PC-3 (cell line): ENCODE measurements at regions not wholly inside any gene's neighbourhood (a gene's known extent, or its start where the extent isn't known, plus 50 kb on each side); places are given as distances from the start of the nearest gene placed in this dataset.

ENCODE experiments used
- ATAC-seq: fragments of 200-7000 bp; cut with Tn5 transposase; 2 replicates; pipeline ENCODE4 v1.9.1; 2020; ENCODE audit warnings: mild to moderate bottlenecking, moderate library complexity
- BruUV-seq: library from RNA; stranded (reverse); fragments of 400-500 nt; replicated peaks from 2 replicates; lab custom pipeline; 2021; lab: Mats Ljungman, UMichigan
- CTCF ChIA-PET: fragments of 300-600 bp; sonication (Branson Sonifier 250); formaldehyde crosslinking; loops from one replicate; lab custom pipeline; 2022; ENCODE audit warnings: antibody characterized with exemption; lab: Charles Lee
- POLR2A ChIA-PET: fragments of 300-600 bp; sonication (Branson Sonifier 250); formaldehyde crosslinking; loops from one replicate; lab custom pipeline; 2022; ENCODE audit warnings: antibody characterized with exemption; ENCODE audit not compliant: unreplicated experiment; lab: Charles Lee
- DNase-seq: peaks from one replicate; pipeline ENCODE4 v3.0.0-alpha.2; 2015
- H2AFZ ChIP-seq: fragments of 300-600 bp; sonication (generic); 2 replicates; pipeline ENCODE4 v1.6.0; 2016; ENCODE audit warnings: antibody characterized with exemption, low read length
- H3F3A ChIP-seq: fragments of 300-600 bp; sonication (generic); one replicate; pipeline ENCODE4 v1.6.0; 2017; ENCODE audit warnings: antibody characterized with exemption, low read length, control low read depth, mild to moderate bottlenecking; ENCODE audit not compliant: unreplicated experiment
- H3K27ac ChIP-seq: fragments of 300-600 bp; sonication (generic); 2 replicates; pipeline ENCODE4 v1.5.1; 2016; ENCODE audit warnings: mild to moderate bottlenecking, low read length
- H3K27me3 ChIP-seq: fragments of 300-600 bp; sonication (generic); 2 replicates; pipeline ENCODE4 v1.6.1; 2016; ENCODE audit warnings: low read length, mixed read lengths
- H3K36me3 ChIP-seq: fragments of 300-600 bp; sonication (generic); 2 replicates; pipeline ENCODE4 v1.6.1; 2016; ENCODE audit warnings: low read depth, mixed run types, low read length, mixed read lengths
- H3K4me1 ChIP-seq: fragments of 300-600 bp; sonication (generic); 2 replicates; pipeline ENCODE4 v1.5.1; 2016; ENCODE audit warnings: low read length; ENCODE audit not compliant: insufficient read depth
- H3K4me2 ChIP-seq: fragments of 300-600 bp; sonication (generic); 2 replicates; pipeline ENCODE4 v1.6.0; 2016; ENCODE audit warnings: low read length
- H3K4me3 ChIP-seq: fragments of 300-600 bp; sonication (generic); 2 replicates; pipeline ENCODE4 v1.5.1; 2016; ENCODE audit warnings: mild to moderate bottlenecking, low read length, mixed read lengths
- H3K79me2 ChIP-seq: fragments of 300-600 bp; sonication (generic); 2 replicates; pipeline ENCODE4 v1.6.1; 2017; ENCODE audit warnings: low read length, mixed read lengths
- H3K9ac ChIP-seq: fragments of 300-600 bp; sonication (generic); 2 replicates; pipeline ENCODE4 v1.6.0; 2016; ENCODE audit warnings: mild to moderate bottlenecking, low read length
- H3K9me2 ChIP-seq: fragments of 300-600 bp; sonication (generic); replicated peaks from 2 replicates; pipeline ENCODE4 v1.6.1; 2016; ENCODE audit warnings: mixed run types, low read length, mixed read lengths
- H3K9me3 ChIP-seq: fragments of 300-600 bp; sonication (generic); 2 replicates; pipeline ENCODE4 v1.6.1; 2016; ENCODE audit warnings: low read length, mixed read lengths
- H4K20me1 ChIP-seq: fragments of 300-600 bp; sonication (generic); 2 replicates; pipeline ENCODE4 v1.6.1; 2016; ENCODE audit warnings: low read length, mixed read lengths
- CTCF ChIP-seq: fragments of 300-600 bp; sonication (generic); conservative IDR thresholded peaks from 2 replicates; pipeline ENCODE4 v1.5.1; 2017; ENCODE audit warnings: antibody characterized with exemption, low read depth, mild to moderate bottlenecking, low read length
- EZH2 ChIP-seq: fragments of 300-600 bp; sonication (generic); IDR thresholded peaks from one replicate; pipeline ENCODE4 v1.6.1; 2017; ENCODE audit warnings: antibody characterized with exemption, mild to moderate bottlenecking, low read length; ENCODE audit not compliant: unreplicated experiment
- EZH2phosphoT487 ChIP-seq: fragments of 300-600 bp; sonication (generic); IDR thresholded peaks from 2 replicates; pipeline ENCODE4 v1.6.1; 2018; ENCODE audit warnings: mild to moderate bottlenecking, antibody characterized with exemption, low read length, borderline replicate concordance
- intact Hi-C: fragments of 100-400 bp; cut with micrococcal nuclease; formaldehyde crosslinking; loops from 2 replicates; pipeline ENCODE4 v1.9.0; 2023

DNA sequence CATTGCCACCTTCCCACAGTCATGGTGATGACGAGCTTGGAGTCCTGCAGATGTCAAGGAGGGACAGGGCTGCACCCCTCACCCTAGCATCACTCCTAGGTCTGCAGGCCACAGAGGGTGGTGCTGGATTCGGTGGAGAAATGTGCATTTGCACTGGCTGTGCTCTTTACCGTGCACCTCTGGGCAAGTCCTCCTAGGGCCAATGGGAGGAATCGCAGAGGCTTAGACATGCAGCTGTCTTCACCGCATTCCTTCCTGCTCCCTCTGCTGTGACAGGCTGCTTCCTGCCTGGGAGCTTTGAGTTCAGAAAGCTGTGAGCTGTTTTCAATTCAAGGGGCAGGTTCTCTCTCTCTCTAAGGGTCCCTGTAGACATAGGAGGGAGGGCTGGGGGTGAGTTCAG is 85.1 kb downstream of the EDN3 start:
- H3K79me2 ChIP-seq: no peaks in the 10 kb centered on the region
- H3K9me2 ChIP-seq: no peaks in the 10 kb centered on the region
- no peak for ATAC-seq
- BruUV-seq: no TSS peak
- no peak overlapping the region for H3K4me2 ChIP-seq
- ChIA-PET POLR2A (no interaction called here), CTCF (no interaction called here)
- H3K27me3 ChIP-seq: peaks cover 54% of the 10 kb centered on the region
- H2AFZ ChIP-seq: no peak overlapping the region
- no peak for DNase-seq
- intact Hi-C loops: no loop called here
- no peaks in the 10 kb centered on the region for H3K36me3 ChIP-seq
- no peaks in the 10 kb centered on the region for H3K4me1 ChIP-seq
- no peak overlapping the region for H3K27ac ChIP-seq
- no peaks in the 10 kb centered on the region for H3K9me3 ChIP-seq
- TF ChIP-seq EZH2phosphoT487: no peak
- no peak for TF ChIP-seq EZH2
- no peak for TF ChIP-seq CTCF
- H3K4me3 ChIP-seq: no peak overlapping the region
- no peak overlapping the region for H3K9ac ChIP-seq
- H3F3A ChIP-seq: no peaks in the 10 kb centered on the region
- no peaks in the 10 kb centered on the region for H4K20me1 ChIP-seq

GRCh38 chr20:59386809-59387208 is 86.4 kb downstream of the EDN3 start:
- H2AFZ ChIP-seq: no peak overlapping the region
- no peaks in the 10 kb centered on the region for H3K36me3 ChIP-seq
- ATAC-seq (no peak), DNase-seq (no peak)
- no peak overlapping the region for H3K9ac ChIP-seq
- TF ChIP-seq EZH2phosphoT487: no peak
- H3K4me1 ChIP-seq: no peaks in the 10 kb centered on the region
- H3K9me3 ChIP-seq: no peaks in the 10 kb centered on the region
- no peaks in the 10 kb centered on the region for H3F3A ChIP-seq
- no peaks in the 10 kb centered on the region for H4K20me1 ChIP-seq
- BruUV-seq: no TSS peak
- H3K27ac ChIP-seq: no peak overlapping the region
- intact Hi-C loops: no loop called here
- H3K79me2 ChIP-seq: no peaks in the 10 kb centered on the region
- H3K9me2 ChIP-seq: no peaks in the 10 kb centered on the region
- POLR2A ChIA-PET: no interaction called here
- H3K4me2 ChIP-seq: no peak overlapping the region
- no peak overlapping the region for H3K4me3 ChIP-seq
- CTCF ChIA-PET: no interaction called here
- H3K27me3 ChIP-seq: peaks cover 50% of the 10 kb centered on the region

DNA sequence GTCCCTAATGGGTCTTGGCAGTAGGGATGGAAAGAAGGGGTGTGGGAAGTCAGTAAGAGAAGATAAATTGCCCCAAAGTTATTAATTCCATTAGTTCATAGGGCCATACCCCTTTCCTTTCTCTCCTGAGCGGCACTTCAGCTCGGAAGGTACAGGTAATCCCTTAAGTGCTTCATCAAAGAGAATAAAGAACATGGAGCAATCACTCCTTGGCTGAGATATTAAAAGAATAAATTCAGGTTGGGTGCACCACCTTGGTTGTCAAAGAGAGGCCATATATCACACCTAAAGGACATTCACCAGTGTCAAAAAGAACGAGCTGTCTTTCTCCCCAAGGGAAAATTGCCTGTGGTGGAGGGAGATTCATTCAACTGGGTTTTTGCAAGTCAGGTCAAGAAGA is 87.5 kb downstream of the EDN3 start:
- ATAC-seq (no peak), DNase-seq (no peak)
- Histone ChIP-seq H3K4me1 (no peaks in the 10 kb centered on the region), H3K79me2 (no peaks in the 10 kb centered on the region), H3K36me3 (no peaks in the 10 kb centered on the region), H3K9ac (no peak overlapping the region), H3K4me2 (no peak overlapping the region), H2AFZ (no peak overlapping the region), H3K9me2 (no peaks in the 10 kb centered on the region), H3K4me3 (no peak overlapping the region), H3F3A (no peaks in the 10 kb centered on the region), H3K27ac (no peak overlapping the region), H4K20me1 (no peaks in the 10 kb centered on the region), H3K9me3 (no peaks in the 10 kb centered on the region), H3K27me3 (peaks cover 44% of the 10 kb centered on the region)
- CTCF ChIA-PET: no interaction called here
- no TSS peak for BruUV-seq
- intact Hi-C loops: no loop called here
- TF ChIP-seq EZH2 (no peak), CTCF (no peak), EZH2phosphoT487 (no peak)
- POLR2A ChIA-PET: no interaction called here
